Sigmoid colon (tissue), 6 donors: ENCODE measurements at regions not wholly inside any gene's neighbourhood (a gene's known extent, or its start where the extent isn't known, plus 50 kb on each side); places are given as distances from the start of the nearest gene placed in this dataset.
"Not testable (repeated sequence)": the region's sequence is repeated elsewhere in the genome, so short reads cannot be mapped to it uniquely, and the experiment has no call there.

Experiments used
- DNase-seq: peaks from one replicate; pipeline ENCODE4 v3.0.0-alpha.2; 2019
- H3K27ac ChIP-seq, 4 donors: fragments of 200-600 bp; sonication (generic); one replicate each; pipeline ENCODE4 v1.5.1; 2016 to 2019; ENCODE audit warnings: mild to moderate bottlenecking in 1 of 4
- H3K27me3 ChIP-seq, 3 donors: fragments of 200-600 bp; sonication (generic); one replicate each; pipeline ENCODE4 v1.5.1; 2019; ENCODE audit warnings: mild to moderate bottlenecking in 1 of 3
- H3K36me3 ChIP-seq, 4 donors: fragments of 200-600 bp; sonication (generic); one replicate each; pipeline ENCODE4 v1.5.1; 2016 to 2019
- H3K4me1 ChIP-seq, 4 donors: fragments of 200-600 bp; sonication (generic); one replicate each; pipeline ENCODE4 v1.5.1; 2017 to 2019
- H3K4me3 ChIP-seq, 4 donors: fragments of 200-600 bp; sonication (generic); one replicate each; pipeline ENCODE4 v1.5.1; 2017 to 2019; ENCODE audit warnings: mild to moderate bottlenecking in 2 of 4, moderate library complexity in 1 of 4
- H3K9me3 ChIP-seq, 4 donors: fragments of 200-600 bp in 3 of 4; sonication (generic) in 3 of 4; one replicate each; pipeline versions ENCODE4 v1.5.1 to v1.6.1; 2013 to 2019
- CTCF ChIP-seq, 4 experiments: fragments of 450-650 bp in 3 of 4; fragments of 200-600 bp in 1 of 4; IDR thresholded peaks; one replicate each; pipeline ENCODE4 v1.5.1; 2016 to 2019; ENCODE audit warnings: antibody characterized with exemption in 4 of 4, mild to moderate bottlenecking in 3 of 4, moderate library complexity in 2 of 4
- EP300 ChIP-seq, 4 donors: sonication (generic); formaldehyde crosslinking; IDR thresholded peaks; one replicate each; pipeline ENCODE4 v1.6.1; 2017; ENCODE audit warnings: antibody characterized with exemption in 4 of 4
- POLR2A ChIP-seq, 2 donors: fragments of 450-650 bp; IDR thresholded peaks; one replicate each; pipeline ENCODE4 v1.6.1; 2016; ENCODE audit warnings: antibody characterized with exemption in 2 of 2, mild to moderate bottlenecking in 2 of 2, moderate library complexity in 2 of 2
- POLR2AphosphoS5 ChIP-seq, 4 donors: sonication (generic); formaldehyde crosslinking; IDR thresholded peaks; one replicate each; pipeline ENCODE4 v1.6.1; 2017; ENCODE audit warnings: antibody characterized with exemption in 4 of 4
- WGBS, 2 donors: extraction: QIAGEN DNeasy Blood & Tissue Kit; methylation state at CpG; one replicate each; pipeline ENCODE4 v1.1.7; 2013; 5-methylcytosine and 5-hydroxymethylcytosine counted together
- intact Hi-C: fragments of 100-400 bp; cut with DNase I; formaldehyde crosslinking; loops from one replicate; pipeline ENCODE4 v1.15.1; 2023
- donor health status: healthy with polysubstance abuse.
- donor health status: healthy.

- DNase-seq = no peak
- H3K4me1 ChIP-seq = no peaks in the 10 kb centered on the region
- no peaks in the 10 kb centered on the region for H3K27me3 ChIP-seq
- no peaks in the 10 kb centered on the region for H3K36me3 ChIP-seq
- no peak for TF ChIP-seq POLR2AphosphoS5 (IDR thresholded peaks at IDR 0.05)
- no peak for TF ChIP-seq EP300 (IDR thresholded peaks at IDR 0.05)
- no peak for TF ChIP-seq POLR2A (IDR thresholded peaks at IDR 0.05)
- no peak for TF ChIP-seq CTCF (IDR thresholded peaks at IDR 0.05)
- no peak overlapping the region for H3K27ac ChIP-seq
- no peak overlapping the region for H3K4me3 ChIP-seq
- 52 to 80% methylated on average over 1 of the region's 1 CpG for WGBS, 2 donors
- intact Hi-C loops = no loop called here
- peaks cover 0 to 1% (median 0%) of the 10 kb centered on the region in 4 donors for H3K9me3 ChIP-seq
Measured at GRCh38 chr15:54779271-54779670, 417.5 kb downstream of the RSL24D1 start.

GRCh38 chr15:54776410-54776809, 420.3 kb downstream of the RSL24D1 start:
- intact Hi-C loops = no loop called here
- no peak overlapping the region for H3K4me3 ChIP-seq
- no peaks in the 10 kb centered on the region for H3K4me1 ChIP-seq
- 46 to 71% methylated on average over 2 of the region's 2 CpGs for WGBS, 2 donors
- H3K27me3 ChIP-seq = no peaks in the 10 kb centered on the region
- no peaks in the 10 kb centered on the region for H3K36me3 ChIP-seq
- no peak overlapping the region for H3K27ac ChIP-seq
- peaks cover 0 to 1% (median 0%) of the 10 kb centered on the region in 4 donors for H3K9me3 ChIP-seq
- DNase-seq = no peak
- no peak for TF ChIP-seq EP300 (IDR thresholded peaks at IDR 0.05)
- TF ChIP-seq POLR2A (IDR thresholded peaks at IDR 0.05) = no peak
- TF ChIP-seq CTCF (IDR thresholded peaks at IDR 0.05) = no peak
- no peak for TF ChIP-seq POLR2AphosphoS5 (IDR thresholded peaks at IDR 0.05)

GRCh38 chr15:54772663-54773062, 424.1 kb downstream of the RSL24D1 start:
- H3K9me3 ChIP-seq = no peaks in the 10 kb centered on the region
- no peaks in the 10 kb centered on the region for H3K27me3 ChIP-seq
- H3K27ac ChIP-seq = no peak overlapping the region
- no peaks in the 10 kb centered on the region for H3K36me3 ChIP-seq
- DNase-seq = no peak
- intact Hi-C loops = no loop called here
- TF ChIP-seq POLR2A (IDR thresholded peaks at IDR 0.05) (no peak), EP300 (IDR thresholded peaks at IDR 0.05) (no peak), POLR2AphosphoS5 (IDR thresholded peaks at IDR 0.05) (no peak), CTCF (IDR thresholded peaks at IDR 0.05) (no peak)
- H3K4me1 ChIP-seq = no peaks in the 10 kb centered on the region
- H3K4me3 ChIP-seq = no peak overlapping the region
- WGBS, 2 donors = 66 to 78% methylated on average over 1 of the region's 1 CpG

GRCh38 chr15:54749461-54749860, 447.3 kb downstream of the RSL24D1 start:
- H3K27me3 ChIP-seq, intact Hi-C loops, H3K4me3 ChIP-seq, H3K9me3 ChIP-seq, H3K27ac ChIP-seq, H3K4me1 ChIP-seq, DNase-seq, H3K36me3 ChIP-seq: not testable (repeated sequence)
- WGBS, 2 donors = 86 to 90% methylated on average over 8 of the region's 8 CpGs

- intact Hi-C loops = no loop called here
- DNase-seq = no peak
- H3K4me1 ChIP-seq = no peaks in the 10 kb centered on the region
Measured at GRCh38 chr15:54722342-54722986, 474.3 kb downstream of the RSL24D1 start.

More at GRCh38 chr15:54722342-54722986, 474.3 kb downstream of the RSL24D1 start:
- H3K27me3 ChIP-seq = no peaks in the 10 kb centered on the region
- no peak overlapping the region for H3K27ac ChIP-seq
- H3K4me3 ChIP-seq = no peak overlapping the region
- no peak for TF ChIP-seq EP300 (IDR thresholded peaks at IDR 0.05)
- no peak for TF ChIP-seq POLR2AphosphoS5 (IDR thresholded peaks at IDR 0.05)
- TF ChIP-seq POLR2A (IDR thresholded peaks at IDR 0.05) = no peak
- no peak for TF ChIP-seq CTCF (IDR thresholded peaks at IDR 0.05)
- WGBS, 2 donors = 78 to 88% methylated on average over 9 of the region's 9 CpGs
- peaks cover 0 to 4% (median under 1%) of the 10 kb centered on the region in 4 donors for H3K9me3 ChIP-seq
- no peaks in the 10 kb centered on the region for H3K36me3 ChIP-seq
